K562 (cell line): ENCODE measurements at regions not wholly inside any gene's neighbourhood (a gene's known extent, or its start where the extent isn't known, plus 50 kb on each side); places are given as distances from the start of the nearest gene placed in this dataset.

Experiments used
- ATAC-seq: fragments of 200-7000 bp; cut with Tn5 transposase; 3 replicates; pipeline ENCODE4 v1.9.1; 2020; ENCODE audit warnings: moderate library complexity
- BruUV-seq: library from RNA; stranded (reverse); fragments of 400-500 nt; replicated peaks from 2 replicates; lab custom pipeline; 2021; lab: Mats Ljungman, UMichigan
- CTCF ChIA-PET: fragments of 300-600 bp; formaldehyde crosslinking; extraction: SDS; loops from one replicate; lab custom pipeline; 2021; ENCODE audit warnings: low intra/inter-chr PET ratio; lab: Yijun Ruan, JAX
- POLR2A ChIA-PET: fragments of 300-600, 350-650 bp; sonication (Branson Sonifier 250); formaldehyde crosslinking; extraction: SDS; loops from one replicate; lab custom pipeline; 2021; ENCODE audit warnings: antibody characterized with exemption, inconsistent platforms; lab: Yijun Ruan, JAX
- DNase-seq, 4 experiments: peaks; one replicate each; pipeline versions ENCODE4 v3.0.0 to v3.0.0-alpha.2; 2011 to 2018; ENCODE audit warnings: low spot score in 3 of 4, mixed read lengths in 3 of 4; ENCODE audit errors: extremely low read depth in 1 of 4
- FAIRE-seq: peaks from 2 replicates; lab custom pipeline; 2011; peaks lifted over from hg19 to GRCh38; lab: Jason Lieb, UNC
- H2AFZ ChIP-seq: 2 replicates; pipeline ENCODE4 v1.6.0; 2011; ENCODE audit warnings: low read depth, low read length, control low read depth, inconsistent platforms
- H3K27ac ChIP-seq: fragments of 200-600 bp; 3 replicates; pipeline ENCODE4 v1.8.0; 2011; ENCODE audit warnings: low read depth, mild to moderate bottlenecking, control low read depth, inconsistent platforms, low read length, moderate library complexity, mixed read lengths; ENCODE audit errors: extremely low read depth
- H3K27me3 ChIP-seq, 2 experiments: fragments of 300-600 bp in 1 of 2; 2 replicates in 1 of 2; 3 replicates in 1 of 2; pipeline versions ENCODE4 v1.6.0 to v1.8.0; 2011; ENCODE audit warnings: inconsistent platforms in 2 of 2, low read length in 2 of 2, mild to moderate bottlenecking in 1 of 2, mixed read lengths in 1 of 2, moderate library complexity in 1 of 2; ENCODE audit not compliant: control insufficient read depth in 2 of 2, insufficient read depth in 2 of 2
- H3K36me3 ChIP-seq: fragments of 300-600 bp; 3 replicates; pipeline ENCODE4 v1.8.0; 2011; ENCODE audit warnings: mild to moderate bottlenecking, low read length, inconsistent platforms; ENCODE audit not compliant: control insufficient read depth, insufficient read depth
- H3K4me1 ChIP-seq, 2 experiments: fragments of 200-600 bp in 1 of 2; replicated peaks in 1 of 2; 2 replicates in 1 of 2; 3 replicates in 1 of 2; pipeline versions ENCODE4 v1.5.1 to v1.8.0; 2011; ENCODE audit warnings: inconsistent platforms in 2 of 2, low read length in 2 of 2, mild to moderate bottlenecking in 1 of 2, mixed read lengths in 1 of 2, moderate library complexity in 1 of 2; ENCODE audit not compliant: control insufficient read depth in 2 of 2, insufficient read depth in 2 of 2
- H3K4me2 ChIP-seq: 2 replicates; pipeline ENCODE4 v1.6.1; 2011; ENCODE audit warnings: low read length, control low read depth, inconsistent platforms, mixed read lengths; ENCODE audit not compliant: insufficient read depth
- H3K4me3 ChIP-seq: fragments of 200-600 bp; sonication (generic), shearing (Covaris generic); 2 replicates; pipeline ENCODE4 v1.5.1; 2016; ENCODE audit warnings: control low read depth, inconsistent platforms
- H3K79me2 ChIP-seq: fragments of 200-600 bp; 3 replicates; pipeline ENCODE4 v1.8.0; 2011; ENCODE audit warnings: low read length, inconsistent platforms; ENCODE audit not compliant: control insufficient read depth, insufficient read depth
- H3K9ac ChIP-seq, 2 experiments: 2 replicates each; pipeline versions ENCODE4 v1.6.0 to v1.6.1; 2011; ENCODE audit warnings: low read depth in 2 of 2, low read length in 2 of 2, control low read depth in 1 of 2, inconsistent platforms in 1 of 2, mild to moderate bottlenecking in 1 of 2, mixed read lengths in 1 of 2; ENCODE audit not compliant: insufficient read depth in 1 of 2
- H3K9me1 ChIP-seq: one replicate; pipeline ENCODE4 v1.6.0; 2011; ENCODE audit warnings: inconsistent platforms, mild to moderate bottlenecking, low read length, moderate library complexity; ENCODE audit not compliant: control insufficient read depth, insufficient read depth
- H3K9me3 ChIP-seq: replicated peaks from 2 replicates; pipeline ENCODE4 v1.5.1; 2011; ENCODE audit warnings: low read depth, low read length, inconsistent platforms; ENCODE audit not compliant: control insufficient read depth, insufficient read depth
- H4K20me1 ChIP-seq: replicated peaks from 2 replicates; pipeline ENCODE4 v1.6.1; 2011; ENCODE audit warnings: low read length, inconsistent platforms, mixed read lengths; ENCODE audit not compliant: control insufficient read depth, insufficient read depth
- BRD9 ChIP-seq: fragments of 450-650 bp; IDR thresholded peaks from 2 replicates; pipeline ENCODE4 v1.6.1; 2018; ENCODE audit warnings: low read depth; ENCODE audit not compliant: partially characterized antibody
- BRF2 ChIP-seq: IDR thresholded peaks from 3 replicates; pipeline ENCODE4 v1.6.1; 2011; ENCODE audit warnings: borderline replicate concordance, mild to moderate bottlenecking; ENCODE audit not compliant: insufficient read length, insufficient read depth
- FOXA3 ChIP-seq, 2 experiments: fragments of 450-650 bp in 1 of 2; sonication (generic) in 1 of 2; formaldehyde crosslinking; IDR thresholded peaks in 1 of 2; conservative IDR thresholded peaks in 1 of 2; 2 replicates each; pipeline versions ENCODE4 v1.4.0 to v1.8.0; 2020 to 2022; ENCODE audit warnings: mild to moderate bottlenecking in 2 of 2, missing genetic modification reagents in 1 of 2
- FOXJ3 ChIP-seq: sonication (generic); formaldehyde crosslinking; IDR thresholded peaks from 2 replicates; pipeline ENCODE4 v1.4.0; 2020; ENCODE audit warnings: mild to moderate bottlenecking, missing genetic modification reagents
- HDAC1 ChIP-seq, 2 experiments: fragments of 450-650 bp; IDR thresholded peaks; 2 replicates each; pipeline ENCODE4 v1.6.1; 2016 to 2017; ENCODE audit warnings: inconsistent platforms in 1 of 2, mild to moderate bottlenecking in 1 of 2, moderate library complexity in 1 of 2
- HMBOX1 ChIP-seq: sonication (generic); IDR thresholded peaks from 2 replicates; pipeline ENCODE4 v1.6.1; 2016
- MAFG ChIP-seq: fragments of 450-650 bp; conservative IDR thresholded peaks from 2 replicates; pipeline ENCODE4 v1.6.1; 2016; ENCODE audit warnings: missing genetic modification characterization, missing compliant biosample characterization
- MCM2 ChIP-seq: fragments of 450-650 bp; IDR thresholded peaks from 2 replicates; pipeline ENCODE4 v1.6.1; 2017; ENCODE audit warnings: low read depth, mild to moderate bottlenecking
- NBN ChIP-seq: fragments of 450-650 bp; IDR thresholded peaks from 2 replicates; pipeline ENCODE4 v1.6.1; 2016; ENCODE audit warnings: low read depth, mild to moderate bottlenecking
- NFRKB ChIP-seq: fragments of 450-650 bp; IDR thresholded peaks from 2 replicates; pipeline ENCODE4 v1.6.1; 2016; ENCODE audit warnings: low read depth
- NR3C1 ChIP-seq: sonication (generic); formaldehyde crosslinking; IDR thresholded peaks from 2 replicates; pipeline ENCODE4 v1.8.1; 2022; ENCODE audit warnings: missing genetic modification reagents
- PHF8 ChIP-seq: fragments of 200-600 bp; sonication (generic); IDR thresholded peaks from 2 replicates; pipeline ENCODE4 v1.6.1; 2012; ENCODE audit warnings: mixed run types, mild to moderate bottlenecking, inconsistent platforms, low read length, moderate library complexity, borderline replicate concordance
- POLR3A ChIP-seq: IDR thresholded peaks from 2 replicates; pipeline ENCODE4 v1.6.1; 2011; ENCODE audit warnings: borderline replicate concordance, mild to moderate bottlenecking, moderate library complexity; ENCODE audit not compliant: insufficient read length, insufficient read depth; ENCODE audit errors: extremely low read depth
- SMARCA4 ChIP-seq: fragments of 450-650 bp; IDR thresholded peaks from 2 replicates; pipeline ENCODE4 v1.6.1; 2016
- YY1 ChIP-seq, 3 experiments: IDR thresholded peaks; 2 replicates each; pipeline ENCODE4 v1.6.1; 2011; ENCODE audit warnings: low read length in 2 of 3, mild to moderate bottlenecking in 2 of 3, moderate library complexity in 2 of 3, borderline replicate concordance in 1 of 3, control low read depth in 1 of 3, low read depth in 1 of 3; ENCODE audit not compliant: insufficient read depth in 3 of 3, insufficient replicate concordance in 2 of 3, control insufficient read depth in 1 of 3, insufficient read length in 1 of 3; ENCODE audit errors: extremely low read depth in 1 of 3
- ZFPM2 ChIP-seq: fragments of 250-450 bp; sonication (Bioruptor Pico); IDR thresholded peaks from 2 replicates; pipeline ENCODE4 v1.5.1; 2022; ENCODE audit warnings: mild to moderate bottlenecking
- ZNF133 ChIP-seq: fragments of 250-450 bp; sonication (Bioruptor Pico); IDR thresholded peaks from 2 replicates; pipeline ENCODE4 v1.4.0; 2020; ENCODE audit warnings: mild to moderate bottlenecking
- ZNF311 ChIP-seq: fragments of 250-450 bp; sonication (Bioruptor Pico); IDR thresholded peaks from 2 replicates; pipeline ENCODE4 v1.4.0; 2020; ENCODE audit warnings: mild to moderate bottlenecking, moderate library complexity
- ZNF316 ChIP-seq: fragments of 450-650 bp; IDR thresholded peaks from 2 replicates; pipeline ENCODE4 v1.6.1; 2016
- ZNF444 ChIP-seq: fragments of 250-450 bp; sonication (Bioruptor Pico); IDR thresholded peaks from 2 replicates; pipeline ENCODE4 v1.4.0; 2020; ENCODE audit warnings: mild to moderate bottlenecking, moderate library complexity
- ZNF589 ChIP-seq: fragments of 200-800 bp; sonication (Bioruptor generic); IDR thresholded peaks from 2 replicates; pipeline ENCODE4 v1.6.1; 2016; ENCODE audit warnings: low read depth, missing genetic modification characterization, missing compliant biosample characterization
- WGBS: fragments of 100-300 bp; shearing (Covaris generic); methylation state at CpG from one replicate; pipeline ENCODE4 v1.1.6; 2016; ENCODE audit warnings: low coverage, mixed read lengths; ENCODE audit not compliant: insufficient coverage; ENCODE audit errors: missing lambda C conversion rate; 5-methylcytosine and 5-hydroxymethylcytosine counted together
- in situ Hi-C: fragments of 300-500 bp; cut with MboI; formaldehyde crosslinking; loops from 4 replicates; pipeline ENCODE4 v1.15.0; 2018; ENCODE audit warnings: inconsistent platforms, mixed read lengths
- intact Hi-C: fragments of 100-400 bp; cut with micrococcal nuclease; formaldehyde crosslinking; loops from 2 replicates; pipeline ENCODE4 v1.14.2; 2022

- intact Hi-C loops, result no loop called here
- BruUV-seq, result no TSS peak
- FAIRE-seq, result no peak
These were observed 384.2 kb downstream of the ATP23 start for GRCh38 chr12:58325561-58325960.

GRCh38 chr12:58326534-58326933 is 385.2 kb downstream of the ATP23 start:
- Histone ChIP-seq H3K36me3 (no peaks in the 10 kb centered on the region), H2AFZ (no peak overlapping the region), H4K20me1 (no peaks in the 10 kb centered on the region), H3K27me3 (no peaks in the 10 kb centered on the region), H3K4me1 (no peaks in the 10 kb centered on the region), H3K27ac (no peak overlapping the region), H3K4me2 (no peak overlapping the region), H3K79me2 (no peaks in the 10 kb centered on the region), H3K4me3 (no peak overlapping the region), H3K9me3 (no peaks in the 10 kb centered on the region), H3K9me1 (no peaks in the 10 kb centered on the region), H3K9ac (no peak overlapping the region)
- in situ Hi-C loops (no loop called here), intact Hi-C loops (no loop called here)
- FAIRE-seq (no peak), ATAC-seq (no peak), DNase-seq (no peak)
- ChIA-PET CTCF (no interaction called here), POLR2A (interaction anchor here (0.6 kb wide), 1 partner anchor 219 kb away, joined by 3 read pairs; no protein-coding TSS in a partner anchor)
- WGBS, result 5% methylated on average over 3 of the region's 3 CpGs
- TF ChIP-seq HMBOX1, result no peak
- TF ChIP-seq BRF2, result no peak
- peak; percentile 28; the same call in 1 of the 2 replicates for TF ChIP-seq ZNF316
- BruUV-seq, result no TSS peak

More at GRCh38 chr12:58325561-58325960, 384.2 kb downstream of the ATP23 start:
- in situ Hi-C loops, result no loop called here
- Histone ChIP-seq H3K4me2 (no peak overlapping the region), H2AFZ (no peak overlapping the region), H3K36me3 (no peaks in the 10 kb centered on the region), H3K9me3 (no peaks in the 10 kb centered on the region), H3K27ac (no peak overlapping the region), H3K79me2 (no peaks in the 10 kb centered on the region), H3K27me3 (no peaks in the 10 kb centered on the region), H3K4me1 (no peaks in the 10 kb centered on the region), H3K9ac (no peak overlapping the region), H3K9me1 (no peaks in the 10 kb centered on the region), H4K20me1 (no peaks in the 10 kb centered on the region), H3K4me3 (no peak overlapping the region)
- no peak for DNase-seq
- ChIA-PET POLR2A (no interaction called here), CTCF (no interaction called here)
- 0% methylated on average over 1 of the region's 1 CpG for WGBS
- TF ChIP-seq NBN, result no peak
- no peak for TF ChIP-seq FOXJ3 (CRISPR knock-in tag)
- no peak for TF ChIP-seq MCM2
- TF ChIP-seq NR3C1 (CRISPR knock-in tag), result no peak
- TF ChIP-seq YY1 (IDR thresholded peaks at IDR 0.05; ENCODE audit: borderline replicate concordance in 1 of 3, control insufficient read depth in 1 of 3, extremely low read depth in 1 of 3, insufficient read depth in 3 of 3, insufficient read length in 1 of 3, insufficient replicate concordance in 2 of 3, low read depth in 1 of 3, low read length in 2 of 3), result no peak
- no peak for TF ChIP-seq NFRKB
- no peak for TF ChIP-seq POLR3A
- no peak for TF ChIP-seq HDAC1 (IDR thresholded peaks at IDR 0.05)
- TF ChIP-seq ZFPM2 (CRISPR knock-in tag), result no peak
- no peak for TF ChIP-seq PHF8
- TF ChIP-seq ZNF589 (CRISPR knock-in tag), result no peak
- TF ChIP-seq ZNF444 (CRISPR knock-in tag), result no peak
- TF ChIP-seq ZNF311 (CRISPR knock-in tag), result no peak
- no peak for TF ChIP-seq ZNF133
- TF ChIP-seq FOXA3 (CRISPR knock-in tag; conservative IDR thresholded peaks at IDR 0.05 in 1 of 2, IDR thresholded peaks at IDR 0.05 in 1 of 2), result no peak
- TF ChIP-seq SMARCA4, result no peak
- TF ChIP-seq BRD9, result no peak
- TF ChIP-seq MAFG (tag), result no peak
- no peak for ATAC-seq
